C4-2B (cell line): ENCODE measurements at regions not wholly inside any gene's neighbourhood (a gene's known extent, or its start where the extent isn't known, plus 50 kb on each side); places are given as distances from the start of the nearest gene placed in this dataset.

Experiments used
- H3K27ac ChIP-seq: fragments of 450-650 bp; 2 replicates; pipeline ENCODE4 v1.5.1; 2017
- ZFX ChIP-seq: fragments of 450-650 bp; IDR thresholded peaks from 2 replicates; pipeline ENCODE4 v1.6.1; 2017
- TF ChIP-seq, protein P1 (sequence below): fragments of 450-650 bp; conservative IDR thresholded peaks from 2 replicates; pipeline ENCODE4 v1.5.1; 2017; ENCODE audit warnings: mild to moderate bottlenecking

DNA sequence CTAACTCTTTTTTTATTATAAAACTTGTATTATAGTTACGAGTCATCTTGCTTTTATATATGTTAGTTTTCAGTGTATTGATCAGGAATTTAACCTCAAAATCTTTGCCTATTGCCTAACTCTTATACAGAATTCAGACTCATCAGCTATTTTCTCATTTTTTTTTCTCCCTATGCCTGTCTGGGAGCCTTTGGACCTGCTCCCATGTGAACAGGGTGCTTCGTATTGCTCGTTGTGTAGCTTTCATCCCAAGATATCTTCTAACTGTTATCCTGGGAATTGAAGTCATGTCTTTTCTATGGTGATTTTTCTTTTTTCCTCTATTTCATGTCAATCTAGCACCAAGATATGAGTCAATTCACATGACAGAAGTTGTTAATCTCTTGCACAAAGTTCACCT lies 814.0 kb downstream of the SLC4A3 start:
- TF ChIP-seq ZFX, result no peak
- TF ChIP-seq, protein P1, sequence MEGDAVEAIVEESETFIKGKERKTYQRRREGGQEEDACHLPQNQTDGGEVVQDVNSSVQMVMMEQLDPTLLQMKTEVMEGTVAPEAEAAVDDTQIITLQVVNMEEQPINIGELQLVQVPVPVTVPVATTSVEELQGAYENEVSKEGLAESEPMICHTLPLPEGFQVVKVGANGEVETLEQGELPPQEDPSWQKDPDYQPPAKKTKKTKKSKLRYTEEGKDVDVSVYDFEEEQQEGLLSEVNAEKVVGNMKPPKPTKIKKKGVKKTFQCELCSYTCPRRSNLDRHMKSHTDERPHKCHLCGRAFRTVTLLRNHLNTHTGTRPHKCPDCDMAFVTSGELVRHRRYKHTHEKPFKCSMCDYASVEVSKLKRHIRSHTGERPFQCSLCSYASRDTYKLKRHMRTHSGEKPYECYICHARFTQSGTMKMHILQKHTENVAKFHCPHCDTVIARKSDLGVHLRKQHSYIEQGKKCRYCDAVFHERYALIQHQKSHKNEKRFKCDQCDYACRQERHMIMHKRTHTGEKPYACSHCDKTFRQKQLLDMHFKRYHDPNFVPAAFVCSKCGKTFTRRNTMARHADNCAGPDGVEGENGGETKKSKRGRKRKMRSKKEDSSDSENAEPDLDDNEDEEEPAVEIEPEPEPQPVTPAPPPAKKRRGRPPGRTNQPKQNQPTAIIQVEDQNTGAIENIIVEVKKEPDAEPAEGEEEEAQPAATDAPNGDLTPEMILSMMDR, result no peak
- no peak overlapping the region for H3K27ac ChIP-seq

DNA sequence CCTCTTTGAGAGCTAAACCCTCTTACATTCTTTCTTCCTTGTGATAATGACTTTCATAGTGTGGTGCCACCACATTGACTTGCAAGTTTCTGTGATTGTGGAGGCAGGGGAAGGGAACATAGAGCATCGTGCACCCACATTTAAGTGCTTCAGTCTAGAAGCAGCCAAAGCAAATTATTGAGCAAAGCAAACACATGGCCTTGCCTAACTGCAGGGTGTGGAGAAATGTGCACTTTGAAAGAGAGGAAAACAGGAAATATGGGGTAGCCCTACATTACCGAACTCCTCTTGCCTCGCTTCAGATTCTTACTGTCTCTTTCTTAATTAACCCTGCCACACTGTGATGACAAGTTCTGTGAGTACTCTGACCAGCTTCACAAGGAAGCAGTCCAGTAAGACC lies 814.6 kb downstream of the SLC4A3 start:
- TF ChIP-seq ZFX, result no peak
- TF ChIP-seq, protein P1, result no peak
- no peak overlapping the region for H3K27ac ChIP-seq

DNA sequence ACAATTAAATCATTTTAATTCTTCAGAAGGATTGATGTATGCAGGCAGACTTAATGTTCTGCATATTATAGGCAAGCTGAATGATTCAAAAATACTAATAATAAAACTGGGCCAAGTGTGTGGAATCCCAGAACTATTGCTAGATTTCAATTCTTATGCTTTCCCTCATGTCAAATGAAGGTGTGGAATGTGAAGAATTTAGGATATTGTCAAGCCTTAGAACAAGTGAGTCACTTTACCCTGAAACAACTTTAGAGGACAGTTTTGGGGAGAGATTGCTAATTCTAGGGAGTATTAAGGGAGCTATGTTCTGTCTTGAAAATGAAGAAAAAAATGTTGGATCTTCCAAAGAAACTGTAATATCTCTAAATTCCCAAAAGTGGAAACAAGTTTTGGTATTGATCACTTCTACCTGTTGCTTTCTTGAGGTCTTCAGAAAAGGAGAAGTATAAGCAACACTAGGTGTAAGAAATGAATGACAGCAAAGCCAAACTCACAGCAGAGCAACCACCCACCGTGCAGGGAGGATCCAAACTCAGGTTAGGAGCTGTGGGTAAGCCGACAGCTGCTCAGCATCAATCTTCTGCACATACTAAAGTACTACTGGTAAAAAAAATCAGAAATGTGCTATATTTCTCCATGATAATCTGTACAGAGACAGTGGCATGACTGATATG lies 818.1 kb downstream of the SLC4A3 start:
- no peak overlapping the region for H3K27ac ChIP-seq
- TF ChIP-seq, protein P1, result no peak
- TF ChIP-seq ZFX, result no peak

DNA sequence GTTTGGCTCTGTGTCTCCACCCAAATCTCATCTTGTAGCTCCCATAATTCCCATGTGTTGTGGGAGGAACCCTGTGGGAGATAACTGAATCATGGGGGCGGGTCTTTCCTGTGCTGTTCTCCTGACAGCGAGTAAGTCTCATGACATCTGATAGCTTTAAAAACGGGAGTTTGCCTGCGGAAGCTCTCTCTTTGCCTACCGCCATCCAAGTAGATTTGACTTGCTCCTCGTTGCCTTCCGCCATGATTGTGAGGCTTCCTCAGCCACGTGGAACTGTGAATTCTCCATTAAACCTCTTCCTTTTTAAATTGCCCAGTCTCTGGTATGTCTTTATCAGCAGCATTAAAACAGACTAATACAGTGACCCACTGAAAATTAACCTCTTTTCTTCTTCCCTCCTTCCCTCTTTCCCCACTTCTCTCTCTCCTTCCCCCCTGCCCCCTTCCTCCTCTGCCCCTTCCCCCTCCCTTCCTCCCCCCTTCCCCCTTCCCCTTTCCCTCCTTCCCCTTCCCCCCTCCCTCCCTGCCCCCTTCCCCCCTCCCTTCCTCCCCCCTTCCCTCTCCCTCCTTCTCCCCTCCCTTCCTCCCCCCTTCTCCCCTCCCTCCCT lies 818.8 kb downstream of the SLC4A3 start:
- no peak overlapping the region for H3K27ac ChIP-seq
- TF ChIP-seq ZFX, result no peak
- TF ChIP-seq, protein P1, result no peak

DNA sequence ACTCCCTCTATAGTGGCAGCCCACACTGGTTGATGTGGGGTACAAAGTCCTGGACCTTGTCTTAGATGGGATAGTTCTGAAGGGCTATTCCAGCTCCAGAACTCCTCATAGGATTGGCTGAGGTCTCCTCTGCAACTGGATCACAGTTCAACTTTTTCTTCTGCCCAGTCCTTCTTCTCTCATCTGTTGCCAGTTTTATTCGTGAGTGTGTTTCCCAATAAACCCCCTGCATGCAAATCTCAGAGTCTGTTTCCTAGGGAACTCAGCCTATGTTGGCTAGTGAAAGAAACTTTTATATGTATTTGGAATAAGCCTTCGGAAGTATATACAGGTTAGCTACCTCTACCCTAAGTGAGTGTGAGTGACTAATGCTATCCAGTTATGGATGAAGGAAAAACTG lies 823.4 kb downstream of the SLC4A3 start:
- no peak overlapping the region for H3K27ac ChIP-seq
- TF ChIP-seq, protein P1, result no peak
- TF ChIP-seq ZFX, result no peak

DNA sequence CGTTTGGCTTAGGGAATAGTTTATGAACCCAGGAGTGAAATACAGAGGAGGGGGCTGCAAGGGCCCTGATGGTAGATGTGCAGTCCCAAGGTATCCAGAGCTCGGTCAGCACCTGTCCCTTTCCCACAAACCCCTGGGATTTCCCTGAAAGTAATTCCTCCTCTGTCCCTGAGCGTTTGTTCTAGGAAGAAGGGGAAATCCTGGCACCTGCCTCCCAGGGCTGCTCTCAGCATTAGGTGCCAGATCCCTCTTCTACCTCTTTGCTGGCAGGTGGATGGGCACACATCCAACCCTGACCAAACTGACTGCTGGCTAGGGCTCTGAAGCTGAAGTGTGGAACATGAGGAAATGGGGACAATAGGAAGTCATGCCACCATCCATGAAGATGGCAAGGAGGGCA lies 824.0 kb downstream of the SLC4A3 start:
- TF ChIP-seq, protein P1, result no peak
- TF ChIP-seq ZFX, result no peak
- no peak overlapping the region for H3K27ac ChIP-seq

DNA sequence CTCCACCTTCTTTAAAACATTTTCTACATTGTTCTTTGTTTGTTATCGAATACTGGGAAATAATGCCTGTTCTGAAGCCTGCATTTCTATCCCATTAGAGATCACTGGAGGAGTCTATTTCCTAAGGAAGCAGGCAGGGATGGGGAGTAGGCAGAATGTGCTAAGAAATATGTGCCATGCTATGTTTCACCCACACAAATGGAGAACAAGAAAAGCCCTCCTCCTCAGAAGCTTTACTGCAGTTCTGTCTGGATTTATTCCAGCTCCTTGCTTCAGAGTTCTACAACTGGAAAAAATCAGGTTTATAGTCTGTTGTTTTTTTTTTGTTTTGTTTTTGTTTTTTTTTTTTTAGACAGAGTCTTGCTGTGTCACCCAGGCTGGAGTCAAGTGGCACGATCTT lies 825.1 kb downstream of the SLC4A3 start:
- TF ChIP-seq, protein P1, result no peak
- no peak for TF ChIP-seq ZFX
- H3K27ac ChIP-seq, result no peak overlapping the region
